GM18867 (cell line): ENCODE measurements at regions not wholly inside any gene's neighbourhood (a gene's known extent, or its start where the extent isn't known, plus 50 kb on each side); places are given as distances from the start of the nearest gene placed in this dataset.
A peak's percentile ranks its signal among the peaks of the same experiment; 100 is the strongest.
"Not testable (repeated sequence)": the region's sequence is repeated elsewhere in the genome, so short reads cannot be mapped to it uniquely, and the experiment has no call there.

ENCODE experiments used
- ATAC-seq: cut with Tn5 transposase; IDR thresholded peaks from one replicate; pipeline ENCODE4 v1.9.1; 2021; ENCODE audit warnings: mild to moderate bottlenecking, moderate library complexity; ENCODE audit not compliant: unreplicated experiment

DNA sequence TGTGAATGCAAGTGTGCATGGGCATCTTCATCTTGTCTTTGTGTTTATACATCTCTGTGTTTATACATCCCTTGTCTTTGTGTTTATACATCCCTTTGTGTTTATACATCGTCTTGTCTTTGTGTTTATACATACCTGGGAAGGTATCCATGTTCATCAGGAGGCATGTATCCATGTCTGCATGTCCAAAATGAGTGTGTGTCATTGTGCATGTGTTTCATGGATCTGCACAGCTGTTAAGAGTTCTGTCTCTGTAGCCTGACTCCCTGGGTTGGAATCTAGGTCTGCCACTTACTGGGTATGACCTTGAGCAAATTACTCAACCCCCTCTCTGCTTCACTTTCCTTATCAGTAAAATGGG, 50.1 kb upstream of the SIRPA start:
- ATAC-seq: no peak

GRCh38 chr20:1844325-1845162, 50.7 kb upstream of the SIRPA start:
- peak; percentile 91 for ATAC-seq

DNA sequence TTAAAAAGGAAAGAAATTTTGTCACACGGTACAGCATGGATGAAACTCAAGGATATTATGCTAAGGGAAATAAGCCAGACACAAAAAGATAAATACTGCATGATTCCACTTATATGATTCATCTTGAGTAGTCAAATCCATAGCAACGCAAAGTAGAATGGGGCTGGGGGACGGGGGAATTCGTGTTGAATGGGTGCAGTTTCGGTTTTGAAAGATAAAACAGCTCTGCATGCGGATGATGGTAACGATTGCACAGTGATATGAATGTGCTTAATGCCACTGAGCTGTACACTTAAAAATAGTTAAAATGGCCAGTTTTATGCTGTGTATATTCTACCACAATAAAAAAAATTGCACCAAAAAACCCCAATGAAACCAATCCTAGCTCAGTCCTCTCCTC, 52.9 kb upstream of the SIRPA start:
- ATAC-seq: no peak

- no peak for ATAC-seq
Measured at GRCh38 chr20:1841554-1842140, 53.6 kb upstream of the SIRPA start.

DNA sequence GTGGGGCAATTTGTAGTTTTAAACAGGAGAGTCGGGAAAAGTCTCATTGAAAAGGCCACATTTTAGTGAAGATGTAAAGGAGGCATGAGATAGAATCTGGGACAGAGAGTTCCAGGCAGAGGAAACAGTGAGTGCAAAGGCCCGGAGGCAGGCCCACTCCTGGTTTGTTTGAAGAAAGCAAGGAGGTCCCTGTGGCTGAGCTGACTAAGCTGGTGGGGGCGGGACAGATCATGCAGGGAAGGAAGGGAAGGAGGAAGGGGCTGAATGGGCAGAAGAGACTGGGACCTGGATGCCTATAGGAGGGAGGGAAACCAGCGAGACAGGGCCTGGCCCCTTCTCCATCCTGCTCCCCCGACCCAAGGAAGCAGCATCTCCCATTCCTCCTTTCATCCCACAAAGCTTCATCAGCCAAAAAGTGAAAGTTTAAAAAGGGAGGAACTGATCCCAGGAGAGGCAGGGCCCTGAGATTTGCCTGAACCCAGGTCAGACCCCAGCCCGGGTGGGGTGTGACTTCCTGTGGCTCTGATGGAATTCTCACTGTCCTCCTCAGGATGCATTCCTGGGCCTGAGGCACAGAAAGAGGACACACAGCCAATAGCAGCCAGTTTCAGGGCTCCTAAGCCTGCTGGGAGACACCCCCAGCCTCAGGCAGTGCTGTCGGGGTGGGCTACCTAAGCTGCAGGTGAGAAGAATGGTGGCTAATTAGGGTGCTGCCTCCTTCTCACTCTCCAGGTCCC, 54.2 kb upstream of the SIRPA start:
- ATAC-seq: no peak

- not testable (repeated sequence) for ATAC-seq
Measured at GRCh38 chr20:1839376-1840317, 55.6 kb upstream of the SIRPA start.

- no peak for ATAC-seq
Measured at GRCh38 chr20:1838556-1839279, 56.5 kb upstream of the SIRPA start.

- no peak for ATAC-seq
Measured at GRCh38 chr20:1835186-1836035, 59.8 kb upstream of the SIRPA start.

GRCh38 chr20:1833728-1834726, 61.2 kb upstream of the SIRPA start:
- no peak for ATAC-seq

- ATAC-seq: no peak
Measured at GRCh38 chr20:1833216-1833615, 62.0 kb upstream of the SIRPA start.

GRCh38 chr20:1832634-1833033, 62.6 kb upstream of the SIRPA start:
- no peak for ATAC-seq

DNA sequence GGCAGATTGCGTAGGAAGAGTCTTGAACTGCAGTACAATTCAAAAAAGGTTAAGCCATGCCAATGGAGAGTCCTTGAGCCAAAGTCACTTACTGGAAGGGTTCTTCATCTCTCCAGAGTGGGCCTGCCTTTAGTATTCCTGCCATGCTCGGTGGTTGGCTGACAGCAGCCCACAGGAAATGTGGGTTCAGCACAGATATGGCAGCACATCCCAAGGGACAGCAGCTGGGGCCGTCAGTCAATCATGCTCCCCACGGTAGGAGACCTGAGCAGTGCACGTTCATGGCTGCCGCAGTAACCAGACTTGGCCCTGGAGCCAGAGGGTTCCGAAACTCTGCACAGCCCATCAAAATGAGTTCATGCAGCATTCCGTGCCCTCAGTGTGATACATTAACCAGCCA, 63.6 kb upstream of the SIRPA start:
- no peak for ATAC-seq

- ATAC-seq: no peak
Measured at GRCh38 chr20:1831096-1831495, 64.1 kb upstream of the SIRPA start.

- ATAC-seq: no peak
Measured at GRCh38 chr20:1830240-1830639, 65.0 kb upstream of the SIRPA start.

GRCh38 chr20:1829531-1829930, 65.7 kb upstream of the SIRPA start:
- ATAC-seq: no peak

GRCh38 chr20:1828786-1829131, 66.4 kb upstream of the SIRPA start:
- no peak for ATAC-seq

DNA sequence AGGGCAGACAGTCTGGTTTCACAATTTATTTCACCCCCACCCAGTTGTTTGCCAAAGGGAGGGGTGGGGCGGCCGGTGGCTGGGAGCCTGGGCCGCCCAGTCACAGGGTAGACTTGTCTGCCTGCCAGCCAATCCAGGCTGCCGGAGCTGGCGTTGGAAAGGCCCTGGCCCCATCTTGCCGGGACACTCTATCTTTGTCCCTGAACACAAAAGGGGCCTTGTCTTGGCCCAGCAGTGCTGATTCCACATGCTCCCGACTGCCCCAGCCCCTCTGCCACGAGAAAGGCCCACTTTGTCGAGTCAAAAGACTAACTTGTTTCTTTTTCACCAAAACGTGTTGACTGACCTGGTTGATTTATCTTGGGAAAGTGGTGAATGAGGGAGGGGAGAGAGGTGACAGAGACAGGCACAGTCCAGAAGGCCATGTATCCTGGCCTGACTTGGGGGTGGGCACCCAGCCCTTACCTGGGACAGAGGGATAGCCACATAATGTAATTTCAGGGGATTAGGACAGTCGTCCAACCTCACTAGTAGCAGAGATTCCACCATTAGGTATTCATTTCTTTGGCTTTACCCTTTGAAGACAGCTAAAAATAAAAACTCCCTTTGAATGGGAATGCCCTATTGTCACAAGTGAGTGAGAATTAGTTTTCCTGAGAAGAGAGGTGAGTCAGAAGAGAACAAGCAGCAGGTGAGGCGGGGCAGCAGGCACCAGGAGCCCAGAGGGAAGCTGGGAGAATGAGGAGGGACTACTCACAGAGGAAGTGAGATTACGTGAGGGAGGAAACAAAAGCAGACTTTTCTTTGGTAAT, 67.0 kb upstream of the SIRPA start:
- ATAC-seq: no peak
